GM21447 (cell line): ENCODE measurements at regions not wholly inside any gene's neighbourhood (a gene's known extent, or its start where the extent isn't known, plus 50 kb on each side); places are given as distances from the start of the nearest gene placed in this dataset.

Experiments used
- ATAC-seq: cut with Tn5 transposase; IDR thresholded peaks from one replicate; pipeline ENCODE4 v1.9.1; 2021; ENCODE audit not compliant: unreplicated experiment

DNA sequence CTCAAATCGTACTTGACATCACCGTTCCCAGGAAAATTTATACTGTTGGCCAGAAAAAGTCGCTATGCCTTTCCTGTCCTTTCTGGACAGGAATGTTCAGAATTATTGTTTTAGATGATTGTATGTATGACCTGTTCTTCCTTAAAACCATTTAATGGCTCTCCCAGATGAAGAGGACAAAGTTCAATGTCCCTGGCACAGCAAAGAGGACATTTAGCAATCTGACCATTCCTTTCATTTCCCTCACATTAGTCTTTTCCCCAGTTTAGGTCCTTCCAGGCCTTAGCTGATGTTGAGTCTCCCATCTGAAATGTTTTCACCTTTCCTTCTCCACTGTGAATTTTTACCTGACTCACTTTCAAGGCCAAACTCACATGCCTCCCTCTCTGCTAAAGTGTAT is 938.9 kb downstream of the CDH11 start:
- ATAC-seq = no peak

DNA sequence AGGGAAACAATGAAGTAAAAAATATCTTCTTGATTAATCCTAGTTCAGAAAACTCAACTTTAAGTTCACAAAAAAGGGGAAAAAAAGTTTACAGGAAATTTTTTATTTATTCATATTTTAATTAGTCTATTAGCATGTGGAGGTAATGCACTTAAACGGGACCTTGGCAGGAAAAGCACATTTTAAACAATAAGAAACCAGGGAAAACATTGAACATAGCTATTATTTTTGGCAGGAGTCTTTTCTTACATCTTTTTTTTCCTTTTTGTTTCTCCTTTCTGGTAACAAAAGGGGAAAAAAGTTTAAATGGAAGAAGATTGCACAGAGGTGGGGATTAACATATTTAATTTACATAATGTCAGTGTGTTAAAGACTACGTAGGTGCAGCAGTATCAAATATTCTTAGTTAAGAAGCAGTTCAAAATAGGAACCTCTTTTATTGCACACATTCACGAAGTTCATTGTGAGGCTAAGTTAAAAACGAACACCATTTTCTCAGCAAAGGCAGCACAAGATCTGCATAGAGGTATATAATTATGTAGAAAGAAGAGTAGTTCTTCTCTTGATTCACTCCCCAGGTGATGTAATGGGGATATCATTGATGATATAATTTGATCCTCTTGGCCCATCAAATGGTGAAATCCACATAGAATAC is 940.5 kb downstream of the CDH11 start:
- no peak for ATAC-seq

DNA sequence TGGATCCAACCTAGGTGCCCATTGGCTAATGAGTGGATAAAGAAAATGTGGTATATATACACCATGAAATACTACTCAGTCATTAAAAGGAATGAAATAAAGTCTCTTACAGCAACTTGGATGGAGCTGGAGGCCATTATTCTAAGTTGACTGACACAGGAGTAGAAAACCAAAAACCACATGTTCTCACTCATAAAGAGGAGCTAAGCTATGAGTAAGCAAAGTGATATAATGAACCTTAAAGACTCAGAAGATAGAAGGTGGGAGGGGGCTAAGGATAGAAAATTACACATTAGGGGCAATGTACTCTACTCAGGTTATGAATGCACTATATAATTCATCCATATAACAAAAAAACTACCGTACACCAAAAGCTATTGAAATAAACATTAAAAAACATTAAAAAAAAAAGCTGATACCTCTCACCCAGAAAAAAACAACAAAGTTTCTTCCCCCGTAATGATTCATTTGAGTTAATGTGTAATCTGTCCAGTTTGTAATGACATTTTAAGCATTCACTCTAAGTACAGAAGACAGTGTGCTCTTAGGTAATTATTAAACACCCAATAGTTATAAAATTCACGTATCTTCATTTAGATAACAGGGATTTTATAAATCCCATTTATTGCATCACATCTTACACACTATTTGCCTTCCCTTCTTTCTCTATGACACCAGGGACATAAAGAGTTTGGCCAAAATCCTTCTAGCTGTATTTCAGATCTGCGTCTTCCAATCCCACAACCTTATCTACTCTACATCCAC is 941.5 kb downstream of the CDH11 start:
- ATAC-seq = no peak

DNA sequence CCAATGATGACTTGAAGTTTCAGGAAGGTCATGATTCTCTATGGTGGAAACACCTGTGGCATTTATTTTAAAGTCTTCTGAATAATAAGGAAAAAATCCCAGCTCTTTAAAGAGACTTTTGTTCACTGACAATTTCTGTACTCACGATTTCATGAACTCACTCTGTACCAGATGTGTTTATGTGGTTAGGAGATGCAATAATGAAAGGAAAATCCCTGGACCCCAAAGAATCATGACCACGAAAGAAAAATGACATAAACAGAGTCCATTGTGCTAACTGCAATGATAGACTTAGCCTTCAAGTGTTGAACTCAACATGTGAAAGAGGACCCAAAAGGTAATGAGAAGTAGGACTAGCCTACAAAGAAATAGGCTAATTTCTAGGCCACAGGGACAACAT is 947.5 kb downstream of the CDH11 start:
- ATAC-seq = no peak

DNA sequence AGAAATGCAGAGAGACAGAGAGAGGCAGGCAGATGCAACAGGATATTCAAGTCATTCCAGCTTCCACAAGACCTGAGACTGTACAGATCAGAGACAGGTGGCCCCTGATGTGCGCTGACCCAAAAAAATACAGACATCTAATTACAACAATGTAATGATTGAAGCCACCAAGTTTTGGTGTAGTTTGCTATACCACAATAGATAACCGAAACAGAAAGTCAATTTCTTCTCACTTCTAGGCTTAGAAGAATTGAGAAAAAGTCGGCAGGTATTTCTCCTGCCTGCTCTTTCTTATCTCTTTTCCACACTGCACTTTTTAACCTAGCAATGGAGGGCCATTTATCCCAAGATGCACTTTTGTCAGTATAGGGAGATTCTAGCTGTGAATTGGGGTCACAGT is 949.2 kb downstream of the CDH11 start:
- no peak for ATAC-seq

DNA sequence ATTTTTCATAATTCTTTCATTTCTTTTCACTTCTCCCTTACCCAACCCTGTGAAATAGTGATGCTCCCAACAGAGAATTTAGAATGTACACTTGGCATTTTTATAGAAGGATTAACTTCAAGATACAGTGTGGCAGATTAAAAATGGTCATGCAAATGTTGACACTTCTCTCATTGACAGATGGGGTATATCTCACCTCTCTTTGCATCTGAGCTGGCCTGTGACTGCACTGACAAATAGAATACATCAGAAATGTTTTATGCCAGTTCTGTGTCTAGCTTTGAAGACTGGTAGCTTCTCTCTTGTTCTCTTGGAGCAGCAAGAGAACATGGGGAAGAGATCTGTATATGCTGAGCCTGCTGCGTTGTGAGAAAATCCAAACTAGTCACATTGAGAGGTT is 949.6 kb downstream of the CDH11 start:
- ATAC-seq = no peak

DNA sequence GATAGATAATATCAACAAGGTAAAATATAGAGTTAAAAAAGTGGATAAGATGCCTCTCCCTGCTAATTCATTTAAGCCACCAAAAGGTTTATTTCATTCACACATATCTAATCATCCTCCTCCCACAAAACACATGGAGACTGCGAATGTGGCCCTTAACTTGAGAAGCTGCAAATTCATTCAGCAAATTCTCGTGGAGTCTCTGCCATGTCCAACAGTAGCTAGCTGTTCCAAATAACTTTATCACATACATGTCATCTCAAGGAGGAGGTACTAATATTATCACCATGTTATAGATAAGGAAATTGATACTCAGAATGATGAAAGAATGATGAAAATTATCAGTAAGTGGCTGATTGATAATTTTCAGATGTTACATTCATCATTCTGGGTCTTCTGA is 950.2 kb downstream of the CDH11 start:
- ATAC-seq = no peak

DNA sequence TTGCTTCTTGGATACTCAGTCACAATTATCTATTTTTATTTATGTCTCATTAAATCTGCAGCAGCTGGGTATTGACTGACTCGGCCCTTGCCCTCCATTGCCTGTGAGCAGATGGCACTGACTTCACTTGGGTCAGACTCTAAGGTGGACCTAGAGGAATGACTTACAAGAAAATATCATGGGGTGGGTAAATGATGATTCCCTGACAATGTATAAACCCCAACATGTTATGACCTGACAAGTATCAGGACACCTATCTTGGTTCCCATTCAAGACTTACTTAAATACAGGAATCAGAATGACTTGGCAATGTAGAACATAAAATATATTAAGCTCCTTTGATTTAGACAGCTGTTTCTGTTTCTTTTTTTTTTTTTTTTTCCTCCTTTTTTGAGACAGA is 953.5 kb downstream of the CDH11 start:
- no peak for ATAC-seq

DNA sequence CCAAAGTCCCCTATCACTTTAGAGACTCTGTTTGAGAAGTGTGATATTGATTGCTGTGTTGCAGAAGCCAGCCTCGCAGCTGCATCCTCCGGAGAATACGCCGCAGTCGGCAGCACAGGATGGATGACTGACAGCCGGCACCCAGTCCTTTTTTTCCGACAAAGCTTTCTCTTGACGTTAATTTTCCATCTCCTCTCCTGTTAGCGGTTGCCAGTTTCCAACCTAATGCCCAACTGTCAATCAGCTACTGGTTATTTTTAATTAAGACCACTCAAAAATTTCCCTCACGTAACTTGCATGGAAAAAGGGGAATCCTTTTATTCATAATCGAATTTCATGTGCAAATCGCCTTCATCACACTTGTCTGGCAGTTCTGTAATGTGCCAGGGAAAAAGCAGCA is 953.9 kb downstream of the CDH11 start:
- no peak for ATAC-seq

DNA sequence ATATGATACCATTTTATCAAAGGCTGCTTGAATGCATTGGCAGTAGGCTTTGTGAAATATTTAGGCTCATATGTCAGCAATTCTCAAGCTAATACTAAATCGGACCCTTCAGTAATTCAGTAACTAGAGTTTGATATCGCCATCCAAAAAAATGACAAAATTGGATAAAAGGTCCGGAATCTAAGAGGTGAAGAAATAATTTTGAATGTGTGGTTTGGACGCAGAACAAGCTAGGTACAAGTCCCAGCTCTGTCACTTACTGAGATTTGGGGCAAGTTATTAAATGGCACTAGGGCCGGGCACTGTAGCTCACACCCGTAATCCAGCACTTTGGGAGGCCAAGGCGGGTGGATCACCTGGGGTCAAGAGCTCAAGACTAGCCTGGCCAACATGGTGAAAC is 956.5 kb downstream of the CDH11 start:
- ATAC-seq = no peak

DNA sequence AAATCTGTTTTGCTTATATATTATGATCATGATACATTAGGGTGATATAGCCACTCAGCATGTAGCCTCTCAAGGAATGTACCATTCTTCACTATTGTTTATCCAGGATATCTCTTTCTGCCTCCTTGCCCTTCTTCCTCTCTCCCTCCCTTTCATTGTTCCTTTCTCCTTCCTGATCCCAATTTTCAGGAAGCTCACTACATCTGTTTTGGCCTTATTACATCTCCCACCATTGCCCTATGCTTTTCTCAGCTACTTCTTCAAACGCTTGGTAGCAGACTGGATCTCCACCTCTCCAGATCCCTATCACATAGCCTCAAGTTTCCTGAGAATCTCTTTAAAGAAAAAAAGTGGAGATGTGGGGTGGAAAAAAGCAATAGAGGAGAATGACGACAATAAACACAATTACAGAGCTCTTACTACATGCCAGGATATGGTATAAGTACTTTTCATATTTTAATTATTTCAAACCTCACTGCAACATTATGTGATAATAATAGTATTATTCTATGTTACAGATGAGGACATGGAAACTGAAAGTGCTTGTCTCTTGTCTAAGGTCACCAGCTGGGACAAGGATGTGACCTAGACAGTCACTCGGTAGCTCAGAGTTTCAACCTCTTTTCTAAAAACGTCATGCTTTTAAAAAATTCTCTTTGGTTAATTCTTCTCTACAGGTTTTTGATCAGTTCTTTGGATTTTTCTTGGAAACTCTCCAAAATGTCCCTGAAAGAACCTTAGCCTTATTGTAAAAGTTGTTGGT is 959.1 kb downstream of the CDH11 start:
- no peak for ATAC-seq

DNA sequence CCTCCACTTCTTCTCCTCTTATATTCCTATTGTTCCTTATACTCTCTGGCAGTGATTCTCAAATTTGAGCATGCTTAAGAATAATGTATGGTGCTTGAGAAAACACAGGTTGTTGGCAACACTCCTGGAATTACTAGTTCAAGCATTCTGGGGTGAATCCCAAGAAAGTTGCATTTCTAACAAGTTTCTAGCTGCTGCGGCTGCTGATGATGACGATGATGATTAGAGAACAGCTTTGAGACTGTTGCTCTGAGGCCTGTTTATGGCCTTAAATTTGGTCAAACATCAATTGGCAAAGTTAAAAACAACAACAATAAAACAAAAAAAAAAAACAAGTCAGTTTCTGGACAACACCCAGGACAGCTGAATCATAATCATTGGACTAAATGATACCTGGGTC is 961.9 kb downstream of the CDH11 start:
- no peak for ATAC-seq

DNA sequence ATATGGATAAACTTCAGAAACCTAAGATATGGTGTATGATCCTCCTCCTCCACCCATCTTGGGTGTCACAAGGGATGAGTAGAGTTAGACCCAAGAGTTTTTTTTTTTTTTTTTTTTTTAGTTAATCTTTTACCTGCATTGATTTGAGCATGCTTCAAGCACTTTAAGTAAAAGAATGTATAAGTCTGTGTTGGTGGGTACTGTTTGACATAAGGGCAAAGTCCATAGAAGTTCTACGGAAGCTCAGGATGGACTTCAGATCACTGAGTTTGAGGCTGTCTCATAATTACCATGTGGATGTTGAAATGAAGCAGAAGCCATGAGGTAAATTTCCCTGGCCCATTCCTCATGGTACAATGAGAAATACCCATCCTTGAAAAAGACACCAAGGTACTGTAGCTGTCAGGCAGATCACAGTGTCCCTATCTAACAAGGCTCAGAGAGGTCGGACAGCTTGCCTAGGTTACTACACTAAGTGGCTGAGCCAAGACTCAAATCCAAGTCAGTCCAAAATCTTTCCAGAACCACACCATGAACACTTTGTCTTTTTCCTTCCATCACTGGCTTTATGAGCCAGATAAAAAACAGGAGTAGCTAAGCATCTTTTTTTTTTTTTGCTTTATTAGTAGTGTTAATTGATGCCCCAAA is 962.8 kb downstream of the CDH11 start:
- no peak for ATAC-seq

DNA sequence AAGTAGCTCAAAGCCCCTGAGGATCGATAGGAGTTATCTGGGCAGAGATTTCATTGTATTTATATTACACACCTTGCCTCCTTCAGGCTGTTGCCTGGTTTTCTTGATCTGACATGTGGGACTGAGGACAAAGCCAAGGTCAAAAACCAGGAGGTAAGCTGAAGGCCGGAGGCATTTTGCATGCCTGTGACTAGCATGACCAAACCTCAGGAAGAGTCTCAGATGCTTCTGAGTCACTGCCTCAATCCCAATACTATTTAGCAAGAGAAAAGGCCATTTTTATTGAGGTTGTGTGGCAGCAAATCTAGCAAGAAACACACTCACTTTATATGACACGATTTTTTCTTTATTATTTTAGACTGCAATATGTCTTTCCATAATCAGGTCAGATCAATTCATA is 968.1 kb downstream of the CDH11 start:
- no peak for ATAC-seq

DNA sequence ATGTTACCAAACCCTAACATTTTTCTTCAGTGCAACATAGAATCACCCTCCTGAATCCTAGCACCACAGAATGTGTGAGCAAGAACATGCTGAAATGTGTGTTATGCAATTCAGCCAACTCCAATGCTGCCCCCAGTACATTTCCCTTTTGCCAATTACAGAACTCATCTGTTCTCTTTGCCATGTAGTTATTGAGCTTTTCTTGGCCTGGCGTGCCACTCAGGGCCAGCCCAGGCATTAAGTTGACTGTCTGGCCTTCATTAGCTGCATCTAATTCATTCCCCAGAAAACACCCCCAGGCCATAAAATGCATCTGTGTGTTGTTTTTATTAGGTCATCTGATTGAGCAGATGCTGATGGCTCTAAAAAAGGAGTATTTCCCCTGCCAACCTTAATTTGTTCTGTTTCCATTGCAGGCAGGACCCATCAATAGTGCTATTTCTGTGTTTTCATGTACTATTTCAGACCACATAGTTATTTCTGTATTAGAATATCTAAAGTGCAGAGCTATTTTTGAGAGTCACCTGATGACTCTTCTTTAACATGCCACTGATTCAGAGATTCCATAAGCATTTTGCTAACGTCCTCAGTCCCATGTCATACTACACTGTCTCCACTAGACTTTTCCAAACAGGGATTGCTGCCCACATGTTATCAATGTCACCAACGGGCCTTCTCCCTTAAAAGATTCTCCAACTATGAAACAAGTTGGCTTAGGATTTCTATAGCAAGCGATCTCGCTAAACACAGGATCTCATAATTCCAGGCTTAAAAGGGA is 969.7 kb downstream of the CDH11 start:
- ATAC-seq = no peak

DNA sequence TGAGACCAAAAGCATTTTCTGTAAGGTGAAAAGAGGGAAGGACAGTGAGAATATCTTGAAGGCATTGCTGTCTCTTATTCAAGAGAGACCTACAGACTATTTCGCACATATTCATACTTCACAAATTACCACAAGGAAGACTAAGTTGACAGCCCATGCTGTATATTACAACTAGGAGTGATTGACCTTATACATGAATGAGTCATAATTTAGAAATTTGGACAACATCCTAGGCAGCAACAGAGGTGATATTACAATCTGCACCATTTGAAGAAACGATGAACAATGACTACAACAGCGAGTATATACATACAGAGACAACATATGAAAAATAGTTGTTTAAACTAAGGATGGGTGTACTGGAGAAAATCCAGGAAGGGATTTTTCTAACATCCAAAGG is 971.7 kb downstream of the CDH11 start:
- ATAC-seq = no peak

DNA sequence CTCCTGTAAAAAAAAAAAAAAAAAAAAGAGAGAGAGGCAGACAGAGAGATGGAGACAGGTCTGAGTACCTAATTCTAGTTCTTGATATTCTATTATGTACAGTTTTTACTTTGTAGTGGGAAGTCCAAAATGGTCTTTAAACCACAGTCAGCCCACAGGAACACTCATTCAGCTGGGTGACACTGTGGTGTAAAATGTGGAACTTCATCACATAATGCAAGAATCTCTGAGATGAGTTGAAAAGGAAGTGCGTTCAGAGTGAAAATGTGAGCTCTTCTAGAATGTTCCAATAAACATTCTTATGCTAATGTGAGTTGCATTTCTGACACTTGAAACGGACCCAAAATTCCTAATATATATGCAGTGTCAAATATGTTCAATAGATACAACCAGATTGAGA is 972.1 kb downstream of the CDH11 start:
- no peak for ATAC-seq

DNA sequence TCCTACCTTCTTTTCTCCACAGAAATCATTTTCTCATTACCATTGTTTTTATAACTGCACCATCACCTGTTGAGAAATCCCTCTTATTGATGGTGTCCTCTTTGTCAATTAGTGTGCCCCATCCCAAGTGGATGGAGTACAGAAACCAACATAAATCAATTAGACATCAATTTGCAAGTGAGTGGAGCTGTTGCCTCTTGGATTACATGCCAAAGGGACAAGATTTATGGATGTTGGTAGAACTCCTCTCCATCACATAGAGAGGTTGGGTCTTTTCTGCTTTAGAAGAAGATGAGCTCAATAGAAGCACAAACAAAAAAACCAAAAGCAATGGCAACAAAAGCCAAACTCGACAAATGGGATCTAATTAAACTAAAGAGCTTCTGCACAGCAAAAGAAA is 973.5 kb downstream of the CDH11 start:
- ATAC-seq = no peak

DNA sequence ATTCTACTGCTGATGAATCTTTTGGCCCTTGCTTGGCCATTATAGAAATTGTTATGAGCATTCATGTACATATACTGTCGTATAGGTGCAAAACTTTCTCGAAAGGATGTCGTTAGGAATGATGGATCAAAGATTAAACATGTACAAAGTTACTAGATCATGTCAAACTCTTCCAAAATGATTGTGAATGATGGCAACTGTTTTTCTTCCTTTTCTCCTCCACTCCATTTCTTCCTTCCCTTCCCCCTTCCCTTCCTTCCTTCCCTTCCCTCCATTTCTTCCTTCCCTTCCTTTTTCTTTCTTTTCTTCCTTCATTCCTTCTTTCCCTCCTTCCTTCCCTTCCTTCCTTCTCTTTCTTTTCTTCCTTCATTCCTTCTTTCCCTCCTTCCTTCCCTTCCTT is 973.9 kb downstream of the CDH11 start:
- ATAC-seq = no peak

DNA sequence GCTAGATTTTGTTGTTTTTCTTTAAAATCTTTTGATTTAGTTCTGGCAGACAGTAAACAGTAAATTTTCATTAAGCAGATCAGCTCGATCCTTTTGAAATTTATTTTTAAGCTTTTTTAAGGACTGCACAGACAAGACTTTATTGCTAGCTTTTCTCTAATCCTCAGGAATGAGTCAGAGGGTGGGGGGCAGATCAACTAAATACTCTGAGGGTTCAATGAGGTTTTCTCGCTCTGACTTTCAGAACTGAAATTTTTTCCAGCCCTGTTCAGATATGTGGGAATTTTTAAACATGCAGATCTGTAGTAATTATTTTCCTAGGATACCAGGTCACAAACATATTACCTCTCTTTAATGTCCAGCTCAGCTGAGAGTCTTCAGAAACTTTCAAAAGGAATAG is 977.2 kb downstream of the CDH11 start:
- no peak for ATAC-seq

DNA sequence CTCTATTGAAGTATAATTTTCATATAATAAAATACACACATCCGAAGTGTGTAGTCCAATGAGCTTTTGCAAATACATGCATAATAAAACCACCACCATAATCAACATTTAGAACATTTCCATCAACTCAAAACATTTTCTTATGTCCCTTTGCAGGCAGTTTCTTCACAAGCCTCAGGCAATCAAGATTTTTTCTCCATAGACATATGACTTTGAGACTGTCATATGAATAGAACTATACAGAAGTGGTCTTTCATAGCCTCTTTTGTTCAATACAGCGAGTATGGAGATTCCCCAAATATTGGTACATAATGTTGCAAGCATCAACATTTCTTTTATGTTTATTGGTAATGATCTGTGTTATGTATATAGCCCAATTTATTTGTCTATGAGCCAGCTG is 983.2 kb downstream of the CDH11 start:
- no peak for ATAC-seq
